Neural cell (in vitro differentiated cells): ENCODE measurements at regions not wholly inside any gene's neighbourhood (a gene's known extent, or its start where the extent isn't known, plus 50 kb on each side); places are given as distances from the start of the nearest gene placed in this dataset.

Source experiments
- CTCF ChIP-seq: fragments of 450-650 bp; IDR thresholded peaks from 2 replicates; pipeline ENCODE4 v1.5.1; 2014; ENCODE audit warnings: antibody characterized with exemption, mild to moderate bottlenecking, moderate library complexity; ENCODE audit not compliant: poor library complexity, severe bottlenecking
- EZH2 ChIP-seq: fragments of 200-600, 300-800 bp; shearing (Covaris generic), sonication (generic); IDR thresholded peaks from 2 replicates; pipeline ENCODE4 v1.6.1; 2014; ENCODE audit warnings: antibody characterized with exemption, low read length, borderline replicate concordance, mild to moderate bottlenecking; ENCODE audit not compliant: insufficient read depth, poor library complexity, severe bottlenecking
- POLR2AphosphoS5 ChIP-seq: IDR thresholded peaks from 2 replicates; pipeline ENCODE4 v1.6.1; 2012
- RAD21 ChIP-seq: fragments of 450-650 bp; conservative IDR thresholded peaks from 2 replicates; pipeline ENCODE4 v1.6.1; 2014; ENCODE audit warnings: antibody characterized with exemption, mild to moderate bottlenecking, moderate library complexity
- TAF1 ChIP-seq: IDR thresholded peaks from 2 replicates; pipeline ENCODE4 v1.6.1; 2012; ENCODE audit warnings: low read depth

- TF ChIP-seq POLR2AphosphoS5 (no peak), CTCF (no peak), EZH2 (no peak), RAD21 (no peak), TAF1 (no peak)
These were observed 66.9 kb downstream of the BAMBI start for GRCh38 chr10:28744069-28744768.
